ENCODE measurements at regions not wholly inside any gene's neighbourhood (a gene's known extent, or its start where the extent isn't known, plus 50 kb on each side); places are given as distances from the start of the nearest gene placed in this dataset.

DNA sequence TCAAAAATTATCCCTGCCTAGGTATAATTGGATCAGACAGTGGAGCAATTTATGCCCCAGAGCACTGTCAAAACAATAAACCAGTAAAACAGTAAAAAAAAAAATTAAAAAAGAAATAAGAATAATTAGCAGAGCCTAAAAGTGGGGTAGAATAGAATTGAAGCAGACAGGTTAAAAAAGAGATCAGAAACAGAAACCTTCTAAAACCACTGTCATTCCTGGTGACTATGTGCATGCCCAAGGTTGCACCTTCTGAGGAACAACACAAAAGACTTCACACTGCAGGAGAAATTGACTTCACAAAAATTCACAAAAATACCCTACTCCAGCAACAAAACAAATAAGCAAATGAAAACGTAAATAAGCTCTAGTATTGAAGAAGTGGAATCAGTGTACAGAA is 168.6 kb downstream of the SPANXA1 start:
- no peak overlapping the region for H3K4me3 ChIP-seq (ENCODE audit: low read depth, low read length)
- TF ChIP-seq, protein P1, sequence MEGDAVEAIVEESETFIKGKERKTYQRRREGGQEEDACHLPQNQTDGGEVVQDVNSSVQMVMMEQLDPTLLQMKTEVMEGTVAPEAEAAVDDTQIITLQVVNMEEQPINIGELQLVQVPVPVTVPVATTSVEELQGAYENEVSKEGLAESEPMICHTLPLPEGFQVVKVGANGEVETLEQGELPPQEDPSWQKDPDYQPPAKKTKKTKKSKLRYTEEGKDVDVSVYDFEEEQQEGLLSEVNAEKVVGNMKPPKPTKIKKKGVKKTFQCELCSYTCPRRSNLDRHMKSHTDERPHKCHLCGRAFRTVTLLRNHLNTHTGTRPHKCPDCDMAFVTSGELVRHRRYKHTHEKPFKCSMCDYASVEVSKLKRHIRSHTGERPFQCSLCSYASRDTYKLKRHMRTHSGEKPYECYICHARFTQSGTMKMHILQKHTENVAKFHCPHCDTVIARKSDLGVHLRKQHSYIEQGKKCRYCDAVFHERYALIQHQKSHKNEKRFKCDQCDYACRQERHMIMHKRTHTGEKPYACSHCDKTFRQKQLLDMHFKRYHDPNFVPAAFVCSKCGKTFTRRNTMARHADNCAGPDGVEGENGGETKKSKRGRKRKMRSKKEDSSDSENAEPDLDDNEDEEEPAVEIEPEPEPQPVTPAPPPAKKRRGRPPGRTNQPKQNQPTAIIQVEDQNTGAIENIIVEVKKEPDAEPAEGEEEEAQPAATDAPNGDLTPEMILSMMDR (conservative IDR thresholded peaks at IDR 0.05; ENCODE audit: low read depth, low read length), result no peak
- no peak for DNase-seq (ENCODE audit: low read depth)

GRCh38 chrX:141405853-141406492 is 163.7 kb upstream of the SPANXC start:
- peak; percentile 19 for DNase-seq (ENCODE audit: low read depth)
- H3K4me3 ChIP-seq (ENCODE audit: low read depth, low read length), result no peak overlapping the region
- TF ChIP-seq, protein P1 (conservative IDR thresholded peaks at IDR 0.05; ENCODE audit: low read depth, low read length), result no peak

DNA sequence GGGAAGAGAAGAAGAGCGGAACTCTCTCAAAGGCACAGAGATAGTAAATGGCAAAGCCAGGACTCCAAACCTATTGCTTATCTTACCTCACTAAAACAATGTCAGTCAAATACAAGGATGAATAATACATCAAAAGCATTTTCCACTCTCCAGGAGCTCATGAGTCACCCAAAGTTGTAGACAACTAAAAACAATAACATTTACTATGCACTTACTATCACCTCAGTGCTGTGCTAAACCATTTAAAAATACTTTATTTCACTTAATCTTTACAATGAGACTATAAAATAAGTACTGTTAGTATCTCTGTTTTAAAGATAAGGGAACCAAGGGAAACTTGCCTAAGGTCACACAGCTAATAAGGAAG is 163.2 kb upstream of the SPANXC start:
- TF ChIP-seq, protein P1 (conservative IDR thresholded peaks at IDR 0.05; ENCODE audit: low read depth, low read length), result no peak
- no peak overlapping the region for H3K4me3 ChIP-seq (ENCODE audit: low read depth, low read length)
- DNase-seq (ENCODE audit: low read depth), result no peak

DNA sequence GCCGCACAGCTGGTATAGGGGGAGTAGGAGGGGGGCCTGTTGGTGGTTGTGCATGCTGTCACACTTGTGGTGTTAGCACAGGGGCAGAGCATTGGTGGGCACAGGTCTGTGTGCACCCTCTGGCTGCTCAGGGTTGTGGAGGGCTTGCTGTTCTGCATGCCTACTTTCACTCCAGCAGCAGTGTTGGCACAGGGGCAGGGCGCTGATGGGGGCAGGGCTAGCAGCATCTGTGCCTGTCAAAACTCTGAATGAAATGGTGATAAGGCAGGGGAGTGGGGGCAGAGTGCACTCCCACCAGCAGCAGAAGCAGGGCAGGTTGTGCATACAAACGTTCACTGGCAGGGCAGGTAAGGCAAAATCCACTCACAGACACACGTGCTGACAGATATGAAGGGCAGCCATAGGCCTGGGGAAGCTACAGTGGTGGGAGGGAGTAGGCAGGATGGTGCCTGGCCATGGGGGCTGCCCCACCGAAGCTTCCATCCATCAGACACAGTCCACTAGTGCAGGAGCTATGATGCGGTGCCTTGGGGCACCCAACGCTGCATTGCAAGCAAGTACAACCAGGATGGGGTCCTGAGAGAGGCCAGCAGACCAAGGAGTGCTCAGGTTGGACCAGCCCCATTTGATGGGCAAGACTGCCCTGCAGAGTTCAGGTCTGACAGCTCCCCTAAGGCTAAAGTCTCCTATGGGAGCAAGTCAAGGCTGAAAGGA is 160.7 kb upstream of the SPANXC start:
- DNase-seq (ENCODE audit: low read depth), result no peak
- no peak overlapping the region for H3K4me3 ChIP-seq (ENCODE audit: low read depth, low read length)
- TF ChIP-seq, protein P1 (conservative IDR thresholded peaks at IDR 0.05; ENCODE audit: low read depth, low read length), result no peak

DNA sequence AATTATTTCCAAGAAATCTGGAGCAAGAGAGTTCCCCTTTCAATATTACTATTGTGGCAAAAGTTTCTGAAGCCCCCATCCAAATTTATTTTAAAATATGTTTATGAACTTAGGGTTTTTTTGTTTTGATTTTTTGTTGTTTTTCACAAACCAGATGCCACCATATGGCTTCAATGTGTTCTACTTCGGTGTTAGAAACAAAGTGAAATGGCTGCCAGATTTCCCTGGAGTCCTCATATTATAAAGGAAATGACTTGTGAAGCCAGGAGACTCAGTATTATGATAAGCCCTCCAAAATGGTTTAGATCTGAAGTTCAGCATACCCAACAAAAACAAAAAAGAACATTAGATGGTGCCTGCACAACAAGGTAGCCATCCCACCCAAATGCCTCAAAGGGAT is 154.2 kb upstream of the SPANXC start:
- H3K4me3 ChIP-seq (ENCODE audit: low read depth, low read length), result no peak overlapping the region
- TF ChIP-seq, protein P1 (conservative IDR thresholded peaks at IDR 0.05; ENCODE audit: low read depth, low read length), result no peak
- DNase-seq (ENCODE audit: low read depth), result no peak

- TF ChIP-seq, protein P1 (conservative IDR thresholded peaks at IDR 0.05; ENCODE audit: low read depth, low read length), result no peak
- DNase-seq (ENCODE audit: low read depth), result no peak
- H3K4me3 ChIP-seq (ENCODE audit: low read depth, low read length), result no peak overlapping the region
These were observed 132.9 kb upstream of the SPANXC start for GRCh38 chrX:141375011-141375760.

Measured in epithelial cell of proximal tubule (primary cell).